HEK293 (cell line): ENCODE measurements at regions not wholly inside any gene's neighbourhood (a gene's known extent, or its start where the extent isn't known, plus 50 kb on each side); places are given as distances from the start of the nearest gene placed in this dataset.

ENCODE experiments used
- CTCF ChIA-PET: fragments of 350-600 bp; formaldehyde crosslinking; extraction: SDS; loops from one replicate; lab custom pipeline; 2021; ENCODE audit warnings: antibody characterized with exemption; lab: Yijun Ruan, JAX
- POLR2A ChIA-PET: fragments of 300-600 bp; formaldehyde crosslinking; extraction: SDS; loops from one replicate; lab custom pipeline; 2020; ENCODE audit warnings: antibody characterized with exemption, inconsistent platforms; lab: Yijun Ruan, JAX
- H3K27ac ChIP-seq: fragments of 200-500 bp; sonication (Bioruptor generic); 2 replicates; pipeline ENCODE4 v1.5.1; 2014; ENCODE audit warnings: low read depth, low read length, control low read depth, inconsistent platforms; ENCODE audit errors: extremely low read depth
- H3K36me3 ChIP-seq, 2 experiments: fragments of 200-500 bp in 1 of 2; sonication (Bioruptor generic) in 1 of 2; 1 replicate in 1 of 2; 2 replicates in 1 of 2; pipeline ENCODE4 v1.5.1; 2014 to 2017; ENCODE audit warnings: inconsistent platforms in 2 of 2, low read length in 2 of 2; ENCODE audit not compliant: control insufficient read depth in 2 of 2, insufficient read depth in 1 of 2
- H3K4me1 ChIP-seq: fragments of 200-500 bp; sonication (Bioruptor generic); 2 replicates; pipeline ENCODE4 v1.5.1; 2014; ENCODE audit warnings: mild to moderate bottlenecking, low read length, inconsistent platforms; ENCODE audit not compliant: control insufficient read depth, insufficient read depth
- H3K4me3 ChIP-seq: 2 replicates; pipeline ENCODE4 v1.5.1; 2011; ENCODE audit warnings: low read depth, mild to moderate bottlenecking, control low read depth, low read length, moderate library complexity
- H3K9me3 ChIP-seq: fragments of 200-500 bp; sonication (Bioruptor generic); 2 replicates; pipeline ENCODE4 v1.5.1; 2014; ENCODE audit warnings: low read depth, low read length, inconsistent platforms; ENCODE audit not compliant: control insufficient read depth, insufficient read depth
- GLIS2 ChIP-seq: fragments of 450-650 bp; formaldehyde crosslinking; IDR thresholded peaks from 2 replicates; pipeline ENCODE4 v1.5.1; 2016; ENCODE audit warnings: missing biosample characterization, missing genetic modification characterization
- HOXC10 ChIP-seq: sonication (generic); formaldehyde crosslinking; IDR thresholded peaks from 2 replicates; pipeline ENCODE4 v1.8.1; 2023; ENCODE audit warnings: mild to moderate bottlenecking, missing genetic modification reagents
- INSM2 ChIP-seq: fragments of 450-650 bp; formaldehyde crosslinking; IDR thresholded peaks from 2 replicates; pipeline ENCODE4 v1.5.1; 2016; ENCODE audit warnings: missing biosample characterization, missing genetic modification characterization
- KLF17 ChIP-seq: fragments of 450-650 bp; formaldehyde crosslinking; IDR thresholded peaks from 2 replicates; pipeline ENCODE4 v1.5.1; 2016; ENCODE audit warnings: missing biosample characterization, missing genetic modification characterization
- KLF9 ChIP-seq: fragments of 450-650 bp; formaldehyde crosslinking; IDR thresholded peaks from 2 replicates; pipeline ENCODE4 v1.5.1; 2016; ENCODE audit warnings: missing biosample characterization, missing genetic modification characterization, low read depth
- PBX3 ChIP-seq: sonication (generic); formaldehyde crosslinking; IDR thresholded peaks from 2 replicates; pipeline ENCODE4 v1.8.1; 2022; ENCODE audit warnings: mild to moderate bottlenecking, moderate library complexity, missing genetic modification reagents
- PRDM10 ChIP-seq: fragments of 450-650 bp; formaldehyde crosslinking; IDR thresholded peaks from 2 replicates; pipeline ENCODE4 v1.5.1; 2016; ENCODE audit warnings: missing biosample characterization, missing genetic modification characterization
- RBAK ChIP-seq: fragments of 450-650 bp; formaldehyde crosslinking; IDR thresholded peaks from 2 replicates; pipeline ENCODE4 v1.5.1; 2016; ENCODE audit warnings: missing biosample characterization, missing genetic modification characterization
- SP3 ChIP-seq: fragments of 450-650 bp; formaldehyde crosslinking; IDR thresholded peaks from 2 replicates; pipeline ENCODE4 v1.5.1; 2016; ENCODE audit warnings: missing biosample characterization, missing genetic modification characterization
- YY2 ChIP-seq: fragments of 450-650 bp; formaldehyde crosslinking; IDR thresholded peaks from 2 replicates; pipeline ENCODE4 v1.5.1; 2016; ENCODE audit warnings: missing biosample characterization, missing genetic modification characterization
- ZBTB1 ChIP-seq: fragments of 450-650 bp; formaldehyde crosslinking; IDR thresholded peaks from 2 replicates; pipeline ENCODE4 v1.5.1; 2016; ENCODE audit warnings: missing biosample characterization, missing genetic modification characterization
- ZBTB11 ChIP-seq: fragments of 450-650 bp; formaldehyde crosslinking; conservative IDR thresholded peaks from 2 replicates; pipeline ENCODE4 v1.5.1; 2016; ENCODE audit warnings: low read depth, missing biosample characterization, missing genetic modification characterization
- ZNF155 ChIP-seq: fragments of 450-650 bp; formaldehyde crosslinking; IDR thresholded peaks from 2 replicates; pipeline ENCODE4 v1.5.1; 2016; ENCODE audit warnings: missing biosample characterization, missing genetic modification characterization
- ZNF19 ChIP-seq: fragments of 450-650 bp; formaldehyde crosslinking; IDR thresholded peaks from 2 replicates; pipeline ENCODE4; 2016; ENCODE audit warnings: missing biosample characterization, missing genetic modification characterization, low read depth
- ZNF354C ChIP-seq: fragments of 450-650 bp; formaldehyde crosslinking; IDR thresholded peaks from 2 replicates; pipeline ENCODE4 v1.5.1; 2016; ENCODE audit warnings: missing biosample characterization, missing genetic modification characterization, low read depth, borderline replicate concordance
- ZNF571 ChIP-seq: fragments of 450-650 bp; formaldehyde crosslinking; IDR thresholded peaks from 2 replicates; pipeline ENCODE4 v1.5.0; 2017; ENCODE audit warnings: missing biosample characterization, missing genetic modification characterization
- ZNF747 ChIP-seq: fragments of 450-650 bp; formaldehyde crosslinking; IDR thresholded peaks from 2 replicates; pipeline ENCODE4 v1.5.1; 2016; ENCODE audit warnings: missing biosample characterization, missing genetic modification characterization
- ZNF837 ChIP-seq: fragments of 450-650 bp; formaldehyde crosslinking; IDR thresholded peaks from 2 replicates; pipeline ENCODE4 v1.5.1; 2016; ENCODE audit warnings: missing biosample characterization, missing genetic modification characterization

GRCh38 chr15:46934851-46935250, 782.5 kb upstream of the SEMA6D start (continued):
- no peak for TF ChIP-seq INSM2 (tag by site-specific recombination)
- TF ChIP-seq ZNF837, result no peak
- TF ChIP-seq ZNF747 (tag by site-specific recombination), result no peak
- no peak for TF ChIP-seq GLIS2 (tag by site-specific recombination)
- no peak for TF ChIP-seq ZNF354C
- no peak for TF ChIP-seq HOXC10 (CRISPR knock-in tag)
- TF ChIP-seq ZNF19, result no peak
- no peak for TF ChIP-seq PBX3 (CRISPR knock-in tag)

GRCh38 chr15:46938169-46938568, 779.1 kb upstream of the SEMA6D start:
- ChIA-PET CTCF (no interaction called here), POLR2A (no interaction called here)
- no peak overlapping the region for H3K4me3 ChIP-seq
- no peak overlapping the region for H3K27ac ChIP-seq
- no peaks in the 10 kb centered on the region for H3K4me1 ChIP-seq
- H3K36me3 ChIP-seq, result no peaks in the 10 kb centered on the region
- no peaks in the 10 kb centered on the region for H3K9me3 ChIP-seq
- no peak for TF ChIP-seq ZBTB11 (tag by site-specific recombination)
- TF ChIP-seq, all 188 proteins: peak for 0

- POLR2A ChIA-PET, result no interaction called here
These were observed 776.1 kb upstream of the SEMA6D start for GRCh38 chr15:46941241-46941640.

GRCh38 chr15:46946953-46947352, 770.4 kb upstream of the SEMA6D start:
- POLR2A ChIA-PET, result no interaction called here
- no peak overlapping the region for H3K4me3 ChIP-seq
- TF ChIP-seq PRDM10 (tag by site-specific recombination) (no peak), ZBTB1 (tag by site-specific recombination) (no peak), YY2 (no peak), SP3 (no peak), RBAK (no peak), ZNF571 (tag by site-specific recombination) (no peak), ZNF155 (tag by site-specific recombination) (no peak)

More at GRCh38 chr15:46941241-46941640, 776.1 kb upstream of the SEMA6D start:
- Histone ChIP-seq H3K36me3 (no peaks in the 10 kb centered on the region), H3K27ac (no peak overlapping the region), H3K9me3 (no peaks in the 10 kb centered on the region), H3K4me3 (no peak overlapping the region), H3K4me1 (no peaks in the 10 kb centered on the region)
- CTCF ChIA-PET, result no interaction called here
- no peak for TF ChIP-seq KLF9 (tag by site-specific recombination)
- no peak for TF ChIP-seq KLF17 (tag by site-specific recombination)

More at GRCh38 chr15:46946953-46947352, 770.4 kb upstream of the SEMA6D start:
- no peak overlapping the region for H3K27ac ChIP-seq
- CTCF ChIA-PET, result no interaction called here
- H3K36me3 ChIP-seq, result no peaks in the 10 kb centered on the region
- no peaks in the 10 kb centered on the region for H3K9me3 ChIP-seq
- no peaks in the 10 kb centered on the region for H3K4me1 ChIP-seq
